PC-9 (cell line): ENCODE measurements at regions not wholly inside any gene's neighbourhood (a gene's known extent, or its start where the extent isn't known, plus 50 kb on each side); places are given as distances from the start of the nearest gene placed in this dataset.
"Not testable (repeated sequence)": the region's sequence is repeated elsewhere in the genome, so short reads cannot be mapped to it uniquely, and the experiment has no call there.

ENCODE experiments used
- BruUV-seq: library from RNA; stranded (reverse); fragments of 400-500 nt; replicated peaks from 2 replicates; lab custom pipeline; 2021; lab: Mats Ljungman, UMichigan
- CTCF ChIA-PET: fragments of 300-600 bp; sonication (Branson Sonifier 250); formaldehyde crosslinking; loops from one replicate; lab custom pipeline; 2022; ENCODE audit warnings: antibody characterized with exemption; lab: Charles Lee
- POLR2A ChIA-PET: fragments of 300-600 bp; sonication (Branson Sonifier 250); formaldehyde crosslinking; loops from one replicate; lab custom pipeline; 2022; ENCODE audit warnings: antibody characterized with exemption; ENCODE audit not compliant: unreplicated experiment; lab: Charles Lee
- DNase-seq, 2 experiments: peaks; one replicate each; pipeline versions ENCODE4 v3.0.0 to v3.0.0-alpha.2; 2015 to 2022; ENCODE audit warnings: mixed read lengths in 1 of 2
- H2AFZ ChIP-seq: fragments of 200-600 bp; sonication (generic); 2 replicates; pipeline ENCODE4 v1.8.1; 2017; ENCODE audit warnings: antibody characterized with exemption
- H3F3A ChIP-seq: fragments of 200-600 bp; sonication (generic); 2 replicates; pipeline ENCODE4 v1.8.1; 2017; ENCODE audit warnings: antibody characterized with exemption, mild to moderate bottlenecking, low read depth; ENCODE audit not compliant: insufficient read depth
- H3K27ac ChIP-seq: fragments of 200-600 bp; sonication (generic); 2 replicates; pipeline ENCODE4 v1.6.1; 2016; ENCODE audit warnings: mixed run types
- H3K27me3 ChIP-seq: fragments of 200-600 bp; sonication (generic); 2 replicates; pipeline ENCODE4 v1.6.1; 2016; ENCODE audit warnings: low read depth, mixed run types; ENCODE audit not compliant: insufficient read depth
- H3K36me3 ChIP-seq: fragments of 200-600 bp; sonication (generic); 2 replicates; pipeline ENCODE4 v1.6.1; 2016; ENCODE audit warnings: low read depth, mixed run types
- H3K4me1 ChIP-seq: fragments of 200-600 bp; sonication (generic); replicated peaks from 2 replicates; pipeline ENCODE4 v1.6.1; 2016; ENCODE audit warnings: mixed run types; ENCODE audit not compliant: insufficient read depth
- H3K4me2 ChIP-seq: fragments of 200-600 bp; sonication (generic); 2 replicates; pipeline ENCODE4 v1.6.1; 2017; ENCODE audit warnings: mixed run types
- H3K4me3 ChIP-seq: fragments of 200-600 bp; sonication (generic); 2 replicates; pipeline ENCODE4 v1.6.1; 2016; ENCODE audit warnings: mixed run types
- H3K79me2 ChIP-seq: fragments of 200-600 bp; sonication (generic); 2 replicates; pipeline ENCODE4 v1.6.1; 2017; ENCODE audit warnings: low read depth, mixed run types
- H3K9me2 ChIP-seq: fragments of 200-600 bp; sonication (generic); 2 replicates; pipeline ENCODE4 v1.8.1; 2017; ENCODE audit warnings: mild to moderate bottlenecking; ENCODE audit not compliant: insufficient read depth
- H3K9me3 ChIP-seq: fragments of 200-600 bp; sonication (generic); 2 replicates; pipeline ENCODE4 v1.8.1; 2016; ENCODE audit warnings: low read depth; ENCODE audit not compliant: insufficient read depth
- H4K20me1 ChIP-seq: fragments of 200-600 bp; sonication (generic); 2 replicates; pipeline ENCODE4 v1.8.1; 2017; ENCODE audit not compliant: insufficient read depth
- CTCF ChIP-seq: fragments of 200-600 bp; sonication (generic); conservative IDR thresholded peaks from 2 replicates; pipeline ENCODE4 v1.6.1; 2017; ENCODE audit warnings: mixed run types, antibody characterized with exemption, mild to moderate bottlenecking, moderate library complexity
- EZH2 ChIP-seq: fragments of 200-600 bp; sonication (generic); IDR thresholded peaks from 2 replicates; pipeline ENCODE4 v1.8.0; 2017; ENCODE audit warnings: antibody characterized with exemption, low read depth
- intact Hi-C: fragments of 100-400 bp; cut with micrococcal nuclease; formaldehyde crosslinking; loops from one replicate; pipeline ENCODE4 v1.10.0; 2022; ENCODE audit not compliant: unreplicated experiment

DNA sequence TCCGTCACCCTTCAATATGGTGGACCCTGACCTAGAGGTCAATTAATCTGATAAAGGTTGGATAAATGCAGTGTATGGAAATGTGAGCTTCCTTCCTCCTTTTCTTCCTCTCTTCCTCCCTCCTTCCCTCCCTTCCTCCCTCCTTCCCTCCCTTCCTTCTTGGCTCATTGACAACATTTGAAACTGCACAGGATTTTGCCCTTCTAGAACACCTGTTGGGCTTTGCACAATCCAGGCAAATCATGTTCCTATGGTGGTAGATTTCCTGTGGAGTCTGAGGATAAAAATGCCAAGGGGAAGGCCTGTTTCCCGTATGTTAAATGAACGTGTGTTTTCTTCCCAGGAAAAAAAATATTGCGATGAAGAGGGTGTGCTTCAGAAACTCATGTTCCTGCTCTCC is 642.8 kb downstream of the EPM2A start:
- H3K9me2 ChIP-seq, result no peaks in the 10 kb centered on the region
- no TSS peak for BruUV-seq
- intact Hi-C loops, result no loop called here
- DNase-seq, result no peak
- no peaks in the 10 kb centered on the region for H3K27me3 ChIP-seq
- POLR2A ChIA-PET, result no interaction called here
- H3K4me2 ChIP-seq, result no peak overlapping the region
- no peaks in the 10 kb centered on the region for H4K20me1 ChIP-seq
- TF ChIP-seq CTCF (no peak), EZH2 (no peak)
- no peaks in the 10 kb centered on the region for H3K9me3 ChIP-seq
- no peak overlapping the region for H3K27ac ChIP-seq
- no peak overlapping the region for H2AFZ ChIP-seq
- no peaks in the 10 kb centered on the region for H3K79me2 ChIP-seq
- CTCF ChIA-PET, result no interaction called here
- H3K36me3 ChIP-seq, result no peaks in the 10 kb centered on the region
- no peak overlapping the region for H3K4me3 ChIP-seq
- H3K4me1 ChIP-seq, result no peaks in the 10 kb centered on the region
- H3F3A ChIP-seq, result no peaks in the 10 kb centered on the region

- CTCF ChIA-PET, result no interaction called here
- POLR2A ChIA-PET, result no interaction called here
- Histone ChIP-seq H3K36me3 (no peaks in the 10 kb centered on the region), H3F3A (no peaks in the 10 kb centered on the region), H3K4me1 (no peaks in the 10 kb centered on the region), H3K4me3 (no peak overlapping the region), H3K27me3 (no peaks in the 10 kb centered on the region), H3K9me3 (no peaks in the 10 kb centered on the region), H2AFZ (no peak overlapping the region), H3K9me2 (no peaks in the 10 kb centered on the region), H4K20me1 (no peaks in the 10 kb centered on the region), H3K27ac (no peak overlapping the region), H3K79me2 (no peaks in the 10 kb centered on the region), H3K4me2 (no peak overlapping the region)
- no peak for TF ChIP-seq EZH2
- TF ChIP-seq CTCF, result no peak
- DNase-seq, result no peak
- no TSS peak for BruUV-seq
- intact Hi-C loops, result no loop called here
Observed at GRCh38 chr6:145093226-145093625, 642.1 kb downstream of the EPM2A start.

DNA sequence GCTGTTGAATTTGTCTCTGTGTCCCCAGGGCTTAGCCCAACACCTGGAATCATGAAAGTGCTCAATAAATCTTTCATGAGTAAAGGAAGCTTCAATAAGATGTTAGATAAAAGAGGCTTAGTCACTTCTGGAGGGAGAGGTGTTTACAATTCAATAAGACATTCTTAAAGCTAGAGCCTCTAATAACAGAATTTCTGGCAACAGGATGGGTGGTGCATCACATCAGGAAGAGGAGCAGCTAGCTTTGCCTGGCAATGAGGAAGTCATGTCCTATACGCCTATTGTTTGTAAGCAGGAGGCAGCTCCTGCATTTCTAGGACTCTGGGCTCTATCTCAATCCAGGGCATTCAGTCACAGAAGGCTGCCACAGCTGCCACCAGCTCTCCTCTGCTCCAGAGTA is 638.5 kb downstream of the EPM2A start:
- intact Hi-C loops, result no loop called here
- Histone ChIP-seq H2AFZ (no peak overlapping the region), H3K27me3 (no peaks in the 10 kb centered on the region), H3K4me3 (no peak overlapping the region), H3K4me2 (no peak overlapping the region), H3K9me3 (no peaks in the 10 kb centered on the region), H3K36me3 (no peaks in the 10 kb centered on the region), H3K27ac (no peak overlapping the region), H3K4me1 (no peaks in the 10 kb centered on the region), H3F3A (no peaks in the 10 kb centered on the region), H4K20me1 (no peaks in the 10 kb centered on the region), H3K79me2 (no peaks in the 10 kb centered on the region), H3K9me2 (no peaks in the 10 kb centered on the region)
- no peak for TF ChIP-seq EZH2
- no peak for TF ChIP-seq CTCF
- POLR2A ChIA-PET, result no interaction called here
- BruUV-seq, result no TSS peak
- CTCF ChIA-PET, result interaction anchor here (0.6 kb wide), 1 partner anchor 81 kb away, joined by 3 read pairs; no protein-coding TSS in a partner anchor
- peak; percentile 3 to 64 for DNase-seq

- H3K9me2 ChIP-seq, H3K79me2 ChIP-seq, BruUV-seq, H3K36me3 ChIP-seq, H4K20me1 ChIP-seq, DNase-seq, H3F3A ChIP-seq, H3K27me3 ChIP-seq, H3K4me1 ChIP-seq, H3K4me3 ChIP-seq, H3K27ac ChIP-seq, POLR2A ChIA-PET, H2AFZ ChIP-seq, intact Hi-C loops, H3K4me2 ChIP-seq, CTCF ChIA-PET, H3K9me3 ChIP-seq: not testable (repeated sequence)
Observed at GRCh38 chr6:145098127-145098526, 637.2 kb downstream of the EPM2A start.
